GM19351 (cell line): ENCODE measurements at regions not wholly inside any gene's neighbourhood (a gene's known extent, or its start where the extent isn't known, plus 50 kb on each side); places are given as distances from the start of the nearest gene placed in this dataset.
"Not testable (repeated sequence)": the region's sequence is repeated elsewhere in the genome, so short reads cannot be mapped to it uniquely, and the experiment has no call there.

Experiments
- ATAC-seq: cut with Tn5 transposase; IDR thresholded peaks from one replicate; pipeline ENCODE4 v1.9.1; 2021; ENCODE audit warnings: mild to moderate bottlenecking, moderate library complexity; ENCODE audit not compliant: unreplicated experiment

DNA sequence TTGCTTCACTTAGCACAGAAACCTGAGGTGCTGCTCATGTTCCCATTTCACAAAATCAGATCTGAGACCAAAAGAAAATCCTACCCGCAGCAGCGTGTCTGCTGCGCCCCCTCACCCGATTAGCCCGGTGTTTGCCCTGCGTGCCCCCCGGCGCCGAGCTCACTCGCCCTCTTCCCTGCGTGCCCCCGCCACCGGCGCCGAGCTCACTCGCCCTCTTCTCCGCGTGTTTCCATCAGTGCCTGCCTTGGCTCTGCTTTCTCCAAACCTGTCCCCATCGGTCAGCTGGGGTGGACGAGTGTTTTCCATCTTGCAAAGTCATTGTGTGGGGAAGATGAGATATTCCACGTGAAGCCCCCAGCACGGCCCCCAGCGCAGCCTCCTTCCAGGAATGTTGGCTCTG, 225.3 kb upstream of the PITRM1 start:
- ATAC-seq, result no peak

DNA sequence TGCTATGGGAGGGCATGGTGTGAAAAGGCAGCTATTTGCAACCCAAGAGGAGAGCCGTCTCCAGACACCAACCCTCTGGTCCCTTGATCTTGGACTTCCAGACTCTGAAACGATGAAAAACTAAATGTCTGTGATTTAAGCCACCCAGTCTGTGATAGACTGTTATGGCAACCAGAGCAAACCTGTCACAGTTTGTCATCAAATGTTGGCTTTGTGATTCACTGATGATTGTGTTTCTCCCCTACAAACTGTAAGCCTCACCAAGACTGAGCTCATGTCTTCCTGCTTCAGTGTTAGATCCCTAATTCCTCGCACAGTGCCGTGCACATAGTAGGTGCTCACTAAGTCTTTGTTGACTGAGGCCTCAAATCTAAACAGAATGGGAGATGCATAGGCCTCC, 224.6 kb upstream of the PITRM1 start:
- no peak for ATAC-seq

DNA sequence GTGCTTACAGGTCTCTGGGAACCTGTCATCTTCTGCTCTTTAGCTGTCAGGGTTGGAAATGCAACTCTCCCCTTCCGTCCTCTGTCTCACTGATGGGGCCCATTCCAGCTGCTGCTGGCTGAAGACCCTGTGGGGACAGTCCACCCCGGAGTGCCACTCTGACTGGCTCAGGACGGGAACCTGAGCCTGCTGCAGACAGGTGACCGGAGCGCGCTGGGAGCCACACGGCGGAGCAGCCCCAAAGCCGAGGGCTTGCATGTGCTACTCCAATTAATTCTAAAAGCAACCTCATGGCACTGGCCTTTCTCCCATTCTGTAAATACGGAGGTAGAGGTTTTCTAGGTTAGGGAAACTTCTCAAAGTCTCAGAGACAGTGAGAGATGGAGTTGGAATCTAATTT, 223.5 kb upstream of the PITRM1 start:
- no peak for ATAC-seq

DNA sequence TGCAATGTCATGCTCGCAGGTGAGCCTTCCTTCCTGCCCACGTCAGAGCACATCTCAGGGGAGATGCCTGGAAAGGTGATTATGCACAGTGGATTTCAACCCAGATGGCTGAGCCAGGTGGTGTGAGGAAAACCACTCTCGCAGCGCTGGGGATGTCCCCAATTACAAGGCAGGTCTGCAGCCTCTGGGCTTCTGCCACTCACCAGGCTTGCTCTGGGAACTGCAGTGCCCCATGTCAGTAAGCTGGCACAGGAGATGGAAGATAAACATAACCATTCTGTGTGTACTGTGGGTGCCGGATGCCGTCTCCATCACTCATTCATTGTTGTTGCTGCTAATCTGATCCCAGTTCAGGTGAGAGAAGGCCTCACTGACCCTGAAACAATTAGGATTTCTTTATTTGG, 222.9 kb upstream of the PITRM1 start:
- ATAC-seq, result no peak

DNA sequence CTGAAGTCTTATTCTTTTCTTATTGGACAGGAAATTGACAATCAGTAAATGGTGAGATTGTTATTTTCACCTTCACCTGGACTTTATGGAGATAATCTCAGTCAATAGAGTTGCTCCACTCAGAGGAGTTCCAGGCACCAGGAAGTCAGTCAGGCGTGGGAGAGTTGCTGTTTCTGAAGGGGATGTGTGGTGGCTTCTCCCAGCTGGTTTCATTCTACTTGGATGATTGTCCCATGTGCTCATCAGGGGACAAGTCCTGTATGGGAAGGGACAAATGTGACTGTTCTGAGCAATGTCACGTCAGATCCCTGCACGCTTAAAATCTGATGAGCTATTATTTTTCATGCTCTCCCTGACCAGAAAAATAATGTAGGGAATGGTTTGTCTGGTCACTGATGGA, 222.5 kb upstream of the PITRM1 start:
- ATAC-seq, result no peak

DNA sequence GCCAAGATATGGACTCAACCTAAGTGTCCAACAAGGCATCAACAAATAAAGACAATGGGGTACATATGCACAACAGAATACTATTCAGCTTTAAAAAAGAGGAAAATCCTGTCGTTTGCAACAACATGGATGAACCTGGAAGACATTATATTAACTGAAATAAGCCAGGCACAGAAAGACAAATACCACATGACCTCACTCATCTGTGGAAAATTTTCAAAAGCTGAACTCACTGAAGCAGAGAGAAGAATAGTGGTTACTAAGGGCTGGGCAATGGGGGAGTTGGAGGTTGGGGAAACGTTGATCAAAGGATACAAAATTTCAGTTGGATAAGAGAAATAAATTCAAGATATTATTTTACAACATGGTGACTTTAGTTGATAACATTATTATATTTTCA, 221.4 kb upstream of the PITRM1 start:
- ATAC-seq, result no peak

DNA sequence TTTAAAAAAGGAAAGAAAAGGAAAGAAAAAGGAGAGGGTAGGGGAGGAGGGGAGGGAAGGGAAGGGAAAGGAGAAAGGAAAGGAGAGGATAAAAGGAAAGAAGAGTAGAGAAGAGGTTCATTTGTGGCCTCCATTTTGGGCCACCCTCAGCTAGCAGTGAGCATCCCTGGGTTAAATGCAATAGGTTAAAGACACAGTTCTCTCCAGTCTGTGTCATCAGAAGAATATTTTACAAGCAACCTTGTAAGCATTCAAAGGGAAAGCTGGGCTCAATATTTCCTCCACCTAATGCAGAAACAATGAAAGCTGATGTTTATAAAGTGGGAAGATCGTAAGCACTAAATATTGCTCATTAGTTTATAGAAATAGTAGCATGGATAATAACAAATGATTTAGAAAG, 219.1 kb upstream of the PITRM1 start:
- no peak for ATAC-seq

DNA sequence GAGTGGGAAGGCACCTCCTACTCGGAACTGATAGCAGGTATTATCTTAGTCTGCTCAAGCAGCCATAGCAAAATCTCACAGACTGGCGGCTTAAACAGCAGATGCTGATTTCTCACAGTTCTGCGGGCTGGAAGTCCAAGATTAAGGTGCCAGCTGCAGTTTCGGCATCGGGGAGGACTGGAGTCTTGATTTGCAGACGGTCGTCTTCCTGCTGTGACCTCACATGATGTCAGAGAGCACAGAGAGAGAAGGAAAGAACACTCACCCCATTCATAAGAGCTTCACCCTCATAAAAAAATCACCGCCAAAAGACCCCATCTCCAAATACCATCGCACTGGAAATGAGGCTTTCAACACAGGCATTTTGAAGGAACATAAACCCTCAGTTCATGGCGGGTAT, 216.5 kb upstream of the PITRM1 start:
- no peak for ATAC-seq

DNA sequence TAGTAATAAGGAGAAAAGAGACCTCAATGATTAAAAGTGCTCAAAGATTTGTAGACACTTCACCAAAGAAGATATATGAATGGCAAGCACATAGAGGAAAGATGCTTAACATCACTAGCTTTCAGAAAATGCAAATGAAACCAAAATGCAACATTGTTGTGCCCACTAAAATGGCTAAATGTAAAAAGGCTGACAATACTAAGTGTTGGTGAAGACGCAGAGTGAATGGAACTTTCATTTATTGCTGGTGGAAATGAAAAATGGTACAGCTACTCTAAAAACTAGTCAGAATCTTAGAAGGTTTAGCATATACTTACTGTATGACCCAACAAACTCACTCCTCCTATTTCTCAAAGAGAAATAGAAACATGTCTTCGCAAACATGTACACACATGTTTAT, 212.9 kb upstream of the PITRM1 start:
- ATAC-seq, result no peak

DNA sequence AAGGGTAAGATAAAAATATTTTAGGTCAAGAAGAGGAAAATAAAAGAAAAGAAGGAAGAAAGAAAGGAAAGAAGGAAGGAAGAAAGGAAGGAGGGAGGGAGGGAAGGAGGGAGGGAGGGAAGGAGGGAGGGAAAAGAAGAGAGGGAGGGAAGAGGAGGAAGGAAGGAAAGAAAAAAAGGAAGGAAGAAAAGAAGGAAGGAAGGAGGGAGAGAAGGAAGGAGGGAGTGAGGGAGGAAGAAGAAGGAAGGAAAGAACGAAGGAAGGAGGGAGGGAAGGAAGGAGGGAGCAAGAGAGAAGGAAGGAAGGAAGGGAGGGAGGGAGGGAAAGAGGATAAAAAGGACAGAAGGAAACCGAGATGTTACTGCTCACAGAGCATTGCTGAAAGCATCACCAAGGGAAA, 209.5 kb upstream of the PITRM1 start:
- no peak for ATAC-seq

DNA sequence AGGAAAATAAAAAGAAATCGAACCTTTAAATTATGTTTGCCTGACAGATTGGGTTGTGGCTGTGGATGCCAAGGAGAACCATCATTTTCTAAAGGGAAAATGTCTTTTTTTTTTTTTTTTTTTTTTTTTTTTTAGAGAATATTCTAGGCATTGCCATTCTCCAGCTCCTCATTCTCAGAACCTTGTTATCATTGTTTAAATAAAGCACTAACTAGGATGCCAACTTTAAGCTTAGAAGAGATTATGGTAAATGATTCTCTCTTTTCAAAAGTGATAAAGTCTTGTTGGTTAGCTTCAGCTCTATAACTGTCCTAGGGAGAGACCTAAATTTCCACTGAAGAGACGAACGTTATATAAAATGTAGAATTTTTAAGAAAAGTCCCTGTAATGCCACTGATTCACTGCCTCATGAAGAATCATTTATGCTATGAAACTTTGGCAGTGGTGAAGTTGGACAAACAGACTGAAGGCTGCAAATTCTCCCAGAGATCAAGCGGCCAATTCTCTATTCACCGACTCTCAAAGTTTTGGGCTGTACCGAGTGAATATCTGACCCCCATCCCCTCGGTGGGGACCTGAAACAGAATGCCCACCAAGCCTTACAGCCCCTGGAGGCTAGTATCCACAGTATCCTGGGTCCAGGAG, 207.9 kb upstream of the PITRM1 start:
- no peak for ATAC-seq

DNA sequence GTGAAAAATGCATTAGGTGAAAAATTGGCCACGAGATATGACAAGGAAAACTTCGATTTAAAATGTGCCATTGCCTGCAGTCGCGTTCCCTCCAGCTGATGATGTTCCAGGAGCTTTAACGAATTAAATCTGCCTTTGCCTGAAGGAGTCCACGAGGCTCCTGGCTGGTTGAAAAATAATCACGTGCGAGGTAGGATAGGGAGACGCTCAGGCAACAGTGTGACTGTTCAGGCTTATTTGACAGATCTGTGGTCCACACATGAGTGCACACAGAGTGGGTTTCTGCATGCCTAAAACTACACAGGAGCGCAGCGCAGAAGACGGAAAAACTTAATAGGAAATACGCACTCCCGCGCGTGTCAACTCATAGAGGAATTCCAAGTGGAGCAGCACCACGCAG, 204.0 kb upstream of the PITRM1 start:
- no peak for ATAC-seq

DNA sequence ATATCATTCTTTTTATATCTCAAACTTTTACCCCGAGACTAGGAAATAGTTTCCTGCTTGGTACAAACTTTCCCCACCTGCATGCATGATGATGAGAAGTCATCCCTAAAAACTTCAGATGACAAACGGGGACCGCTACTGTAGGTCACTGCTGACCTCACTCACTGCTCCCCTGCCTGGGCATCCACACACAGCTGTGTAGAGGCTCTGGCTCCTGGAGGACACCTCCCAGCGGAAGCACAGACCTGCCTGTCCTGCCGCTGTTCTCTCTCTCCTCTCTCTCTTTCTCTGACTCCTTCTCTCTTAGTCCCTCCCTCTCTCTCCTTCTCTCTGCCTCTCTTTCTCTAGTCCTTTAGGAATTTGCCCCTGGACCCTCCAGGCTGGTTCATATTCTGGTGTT, 202.9 kb upstream of the PITRM1 start:
- no peak for ATAC-seq

DNA sequence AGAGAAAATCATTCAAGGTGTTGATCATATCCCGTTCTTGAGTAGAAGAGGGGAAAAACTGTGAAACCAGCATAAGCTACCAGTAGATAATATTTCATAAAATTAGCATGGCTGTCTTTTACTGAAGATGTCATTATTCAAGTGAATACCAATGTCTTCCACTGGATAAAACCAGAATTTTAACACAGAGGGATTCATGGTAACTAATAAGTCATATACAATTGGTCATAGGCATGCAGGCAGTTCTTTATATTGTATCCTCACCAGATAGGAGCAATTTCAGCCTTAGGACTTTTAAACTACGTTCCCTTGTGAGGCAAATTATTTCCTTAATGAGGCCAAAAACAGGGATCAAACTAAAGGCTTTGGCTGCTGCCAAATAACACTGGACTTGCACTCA, 202.3 kb upstream of the PITRM1 start:
- no peak for ATAC-seq

DNA sequence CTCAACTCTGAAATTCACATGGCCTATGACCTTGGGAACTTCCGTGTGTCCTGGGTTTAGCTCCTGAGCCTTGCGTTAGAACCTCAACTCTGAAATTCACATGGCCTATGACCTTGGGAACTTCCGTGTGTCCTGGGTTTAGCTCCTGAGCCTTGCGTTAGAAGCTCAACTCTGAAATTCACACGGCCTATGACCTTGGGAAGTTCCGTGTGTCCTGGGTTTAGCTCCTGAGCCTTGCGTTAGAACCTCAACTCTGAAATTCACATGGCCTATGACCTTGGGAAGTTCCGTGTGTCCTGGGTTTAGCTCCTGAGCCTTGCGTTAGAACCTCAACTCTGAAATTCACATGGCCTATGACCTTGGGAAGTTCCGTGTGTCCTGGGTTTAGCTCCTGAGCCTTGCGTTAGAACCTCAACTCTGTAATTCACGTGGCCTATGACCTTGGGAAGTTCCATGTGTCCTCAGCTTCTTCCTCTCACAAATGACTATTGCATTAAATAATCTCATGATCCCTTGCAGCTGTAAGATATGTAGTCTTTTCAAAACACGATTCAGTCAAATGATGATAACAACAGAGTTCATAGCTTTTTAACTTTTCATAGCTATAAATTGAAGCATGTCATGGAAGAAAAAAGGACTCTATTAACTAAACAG, 200.9 kb upstream of the PITRM1 start:
- ATAC-seq, result not testable (repeated sequence)

DNA sequence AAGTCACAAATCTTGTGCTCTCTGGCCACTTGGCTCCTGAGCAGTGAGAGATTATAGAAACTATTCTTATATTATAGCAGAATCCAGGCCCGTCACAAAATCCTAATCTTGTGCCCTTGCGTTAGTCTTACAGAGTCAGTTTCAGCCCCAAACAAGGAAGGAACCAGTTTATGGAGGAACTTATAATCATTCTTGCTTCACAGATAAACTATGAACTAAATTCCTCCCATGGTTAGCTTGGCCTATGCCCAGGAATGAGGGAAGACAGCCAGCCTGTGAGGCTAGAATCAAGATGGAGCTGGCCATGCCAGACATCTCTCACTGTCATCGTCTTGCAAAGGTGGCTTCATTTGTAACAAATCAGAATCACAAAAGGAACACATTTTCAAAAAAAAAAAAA, 199.7 kb upstream of the PITRM1 start:
- ATAC-seq, result no peak

DNA sequence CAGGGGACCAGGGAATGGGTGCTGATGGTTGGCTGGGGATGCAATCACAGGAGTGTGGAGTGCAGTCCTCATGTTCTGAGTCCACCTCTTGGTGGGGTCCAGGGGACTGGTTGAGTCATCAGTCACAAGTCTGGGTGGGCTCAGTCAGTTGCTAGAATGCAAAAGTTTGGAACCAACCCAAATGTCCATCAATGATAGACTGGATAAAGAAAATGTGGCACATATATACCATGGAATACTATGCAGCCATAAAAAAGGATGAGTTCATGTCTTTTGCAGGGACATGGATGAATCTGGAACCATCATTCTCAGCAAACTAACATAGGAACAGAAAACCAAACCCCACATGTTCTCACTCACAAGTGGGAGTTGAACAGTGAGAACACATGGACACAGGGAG, 199.0 kb upstream of the PITRM1 start:
- not testable (repeated sequence) for ATAC-seq

DNA sequence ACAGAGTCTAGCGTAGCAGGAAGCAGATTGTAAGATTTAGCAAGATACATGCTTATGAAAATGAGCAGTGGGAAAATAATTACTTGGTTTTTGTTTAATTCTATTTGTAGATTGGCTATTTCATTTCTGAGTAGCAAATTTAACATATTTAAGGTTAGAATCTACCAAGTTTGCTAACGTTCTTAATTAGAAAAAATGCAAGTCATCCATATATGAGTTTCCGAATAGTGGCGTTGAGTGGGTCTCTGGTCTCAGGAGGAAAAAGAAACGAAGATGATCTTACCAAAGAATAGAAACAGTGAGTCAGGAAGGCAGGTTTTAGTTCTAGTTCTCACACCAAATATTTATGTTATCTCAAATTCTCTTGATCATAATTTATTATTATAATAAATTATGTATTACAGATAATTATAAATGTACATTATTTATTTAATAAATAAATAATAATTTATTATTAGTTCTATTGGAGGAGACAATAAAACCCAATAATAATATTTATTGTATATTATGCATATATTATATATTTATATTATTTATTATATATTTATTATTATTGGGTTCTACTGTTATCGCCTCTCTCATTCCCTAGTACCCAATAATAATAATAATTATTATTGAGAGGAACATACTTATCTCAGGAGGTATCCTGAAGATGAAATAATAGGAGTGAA, 194.3 kb upstream of the PITRM1 start:
- ATAC-seq, result no peak

DNA sequence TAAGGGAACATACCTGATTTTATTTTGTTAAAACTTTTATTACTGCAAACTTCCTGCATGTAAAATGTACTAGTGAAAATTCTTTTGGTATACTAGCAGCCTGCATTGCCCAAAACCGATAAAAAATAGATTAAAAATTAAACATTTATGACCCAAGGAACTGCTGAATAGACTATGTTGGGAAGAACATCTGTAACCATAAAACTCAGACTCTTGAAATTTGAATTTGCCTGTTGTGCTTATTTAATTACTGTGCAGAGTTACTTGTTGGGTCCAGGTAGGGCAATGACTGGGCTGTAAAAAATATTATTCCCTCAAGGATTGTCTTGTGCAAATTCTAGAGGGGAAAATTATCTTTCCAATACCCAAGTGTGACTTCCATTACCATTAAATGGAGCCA, 193.5 kb upstream of the PITRM1 start:
- no peak for ATAC-seq

DNA sequence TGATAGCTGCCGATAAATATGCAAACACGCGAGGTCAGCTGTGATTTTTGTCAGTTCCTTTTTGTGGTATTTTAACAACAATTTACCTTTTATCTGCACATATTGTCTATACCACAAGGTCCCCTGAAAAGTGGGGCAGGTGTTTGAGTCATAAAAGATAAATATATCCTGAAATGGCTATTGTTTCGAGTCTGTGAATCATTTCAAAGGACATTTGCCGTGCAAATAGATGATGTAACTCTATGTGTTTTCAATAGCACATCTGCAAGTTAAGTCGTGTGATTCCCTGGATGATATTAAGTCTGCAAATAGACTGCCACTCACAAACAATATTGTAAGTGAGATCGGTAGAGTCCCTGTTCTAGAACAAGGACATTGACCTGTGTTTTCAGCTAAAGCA, 193.0 kb upstream of the PITRM1 start:
- no peak for ATAC-seq

DNA sequence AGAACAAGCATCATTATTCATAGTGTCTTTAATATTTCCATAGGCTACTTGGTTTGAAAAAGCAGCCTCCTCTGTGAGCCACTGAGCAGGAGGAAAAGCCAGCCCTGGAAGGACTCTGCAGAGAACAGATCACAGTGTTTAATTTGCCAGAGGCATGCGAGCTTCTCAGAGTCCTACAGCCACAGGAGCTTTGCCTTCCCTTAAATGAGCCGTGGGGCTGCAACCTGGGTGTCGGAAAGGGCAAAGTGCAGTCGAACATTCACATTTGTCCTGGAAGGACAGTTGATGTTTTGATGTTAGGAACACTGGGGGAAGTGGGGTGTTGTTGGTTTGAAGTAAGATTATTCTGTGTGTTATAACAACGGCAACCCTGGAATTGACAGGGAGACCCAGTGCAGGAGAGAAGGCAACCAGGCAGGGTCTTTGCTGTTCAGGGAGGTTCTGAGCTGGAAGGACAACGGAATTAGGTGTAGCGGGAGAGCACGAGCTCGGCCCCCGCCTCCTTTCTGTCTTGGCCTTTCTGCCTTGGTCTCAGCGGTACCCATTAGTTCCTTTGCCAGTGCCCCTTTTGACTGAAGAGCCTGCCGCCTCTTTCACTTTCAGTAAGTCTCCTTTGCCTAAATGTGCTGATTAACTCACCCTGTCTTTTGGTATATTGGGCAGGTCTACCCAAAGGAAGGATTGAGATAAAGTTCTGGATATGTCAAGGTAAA, 192.3 kb upstream of the PITRM1 start:
- ATAC-seq, result no peak
